ENCODE measurements at regions not wholly inside any gene's neighbourhood (a gene's known extent, or its start where the extent isn't known, plus 50 kb on each side); places are given as distances from the start of the nearest gene placed in this dataset.
A peak's percentile ranks its signal among the peaks of the same experiment; 100 is the strongest.
"Not testable (repeated sequence)": the region's sequence is repeated elsewhere in the genome, so short reads cannot be mapped to it uniquely, and the experiment has no call there.

GRCh38 chr3:18114894-18115293 lies 310.2 kb downstream of the SATB1 start:
- DNase-seq = no peak

- DNase-seq = no peak
Observed at GRCh38 chr3:18113417-18113816, 311.7 kb downstream of the SATB1 start.

- DNase-seq = no peak
Observed at GRCh38 chr3:18112674-18113375, 312.3 kb downstream of the SATB1 start.

- no peak for DNase-seq
Observed at GRCh38 chr3:18111796-18112232, 313.3 kb downstream of the SATB1 start.

GRCh38 chr3:18103591-18103990 lies 321.5 kb downstream of the SATB1 start:
- no peak for DNase-seq

- DNase-seq = no peak
Observed at GRCh38 chr3:18100121-18100520, 325.0 kb downstream of the SATB1 start.

- DNase-seq = no peak
Observed at GRCh38 chr3:18099611-18100010, 325.5 kb downstream of the SATB1 start.

- peak; percentile 72 for DNase-seq
Observed at GRCh38 chr3:18098960-18099587, 326.1 kb downstream of the SATB1 start.

- no peak for DNase-seq
Observed at GRCh38 chr3:18097989-18098388, 327.1 kb downstream of the SATB1 start.

- DNase-seq = no peak
Observed at GRCh38 chr3:18097473-18097872, 327.7 kb downstream of the SATB1 start.

- DNase-seq = no peak
Observed at GRCh38 chr3:18092726-18093125, 332.4 kb downstream of the SATB1 start.

- no peak for DNase-seq
Observed at GRCh38 chr3:18090377-18090776, 334.8 kb downstream of the SATB1 start.

GRCh38 chr3:18087988-18088387 lies 337.2 kb downstream of the SATB1 start:
- DNase-seq = peak; percentile 66

GRCh38 chr3:18086760-18087159 lies 338.4 kb downstream of the SATB1 start:
- DNase-seq = no peak

- DNase-seq = no peak
Observed at GRCh38 chr3:18086078-18086477, 339.1 kb downstream of the SATB1 start.

- no peak for DNase-seq
Observed at GRCh38 chr3:18085429-18085828, 339.7 kb downstream of the SATB1 start.

GRCh38 chr3:18083273-18083590 lies 340.8 kb upstream of the TBC1D5 start:
- not testable (repeated sequence) for DNase-seq

GRCh38 chr3:18082551-18083272 lies 340.3 kb upstream of the TBC1D5 start:
- no peak for DNase-seq

- no peak for DNase-seq
Observed at GRCh38 chr3:18080198-18080689, 337.8 kb upstream of the TBC1D5 start.

GRCh38 chr3:18079739-18080138 lies 337.3 kb upstream of the TBC1D5 start:
- peak; percentile 74 for DNase-seq

- no peak for DNase-seq
Observed at GRCh38 chr3:18079062-18079461, 336.6 kb upstream of the TBC1D5 start.

- DNase-seq = no peak
Observed at GRCh38 chr3:18077128-18077840, 334.9 kb upstream of the TBC1D5 start.

GRCh38 chr3:18076301-18076700 lies 333.9 kb upstream of the TBC1D5 start:
- DNase-seq = no peak

Data from MV-4-11 (cell line).